ENCODE measurements at regions not wholly inside any gene's neighbourhood (a gene's known extent, or its start where the extent isn't known, plus 50 kb on each side); places are given as distances from the start of the nearest gene placed in this dataset.

DNA sequence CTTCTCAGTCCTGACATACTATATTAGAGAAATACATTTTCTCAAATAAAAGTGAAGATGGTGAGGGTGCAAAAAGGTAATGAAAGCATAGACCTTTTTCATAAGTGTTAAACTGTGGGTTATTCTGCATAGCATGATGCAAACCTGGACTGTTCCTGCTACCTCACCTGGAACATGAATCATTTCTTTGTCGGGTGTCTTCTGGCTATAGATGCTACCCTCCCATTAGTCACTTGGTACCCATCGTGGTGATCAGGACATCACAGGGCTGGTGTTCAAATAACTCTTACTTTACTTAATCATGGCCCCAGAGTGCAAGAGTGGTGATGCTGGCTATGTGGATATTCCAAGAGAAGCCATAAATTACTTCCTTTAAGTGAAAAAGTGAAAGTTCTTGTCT, 264.7 kb upstream of the AGA start:
- H3K9me3 ChIP-seq (ENCODE audit: control insufficient read depth in 1 of 2, insufficient read depth in 1 of 2, low read depth in 1 of 2, low read length in 2 of 2) = no peaks in the 10 kb centered on the region
- H3K9me2 ChIP-seq (ENCODE audit: insufficient read depth) = no peaks in the 10 kb centered on the region
- no peaks in the 10 kb centered on the region for H4K20me1 ChIP-seq (ENCODE audit: insufficient read depth)
- no peak for TF ChIP-seq EZH2phosphoT487 (IDR thresholded peaks at IDR 0.05; ENCODE audit: borderline replicate concordance)
- TF ChIP-seq FOSL1 (IDR thresholded peaks at IDR 0.05; ENCODE audit: low read depth) = no peak
- TF ChIP-seq, protein P1, sequence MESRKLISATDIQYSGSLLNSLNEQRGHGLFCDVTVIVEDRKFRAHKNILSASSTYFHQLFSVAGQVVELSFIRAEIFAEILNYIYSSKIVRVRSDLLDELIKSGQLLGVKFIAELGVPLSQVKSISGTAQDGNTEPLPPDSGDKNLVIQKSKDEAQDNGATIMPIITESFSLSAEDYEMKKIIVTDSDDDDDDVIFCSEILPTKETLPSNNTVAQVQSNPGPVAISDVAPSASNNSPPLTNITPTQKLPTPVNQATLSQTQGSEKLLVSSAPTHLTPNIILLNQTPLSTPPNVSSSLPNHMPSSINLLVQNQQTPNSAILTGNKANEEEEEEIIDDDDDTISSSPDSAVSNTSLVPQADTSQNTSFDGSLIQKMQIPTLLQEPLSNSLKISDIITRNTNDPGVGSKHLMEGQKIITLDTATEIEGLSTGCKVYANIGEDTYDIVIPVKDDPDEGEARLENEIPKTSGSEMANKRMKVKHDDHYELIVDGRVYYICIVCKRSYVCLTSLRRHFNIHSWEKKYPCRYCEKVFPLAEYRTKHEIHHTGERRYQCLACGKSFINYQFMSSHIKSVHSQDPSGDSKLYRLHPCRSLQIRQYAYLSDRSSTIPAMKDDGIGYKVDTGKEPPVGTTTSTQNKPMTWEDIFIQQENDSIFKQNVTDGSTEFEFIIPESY (IDR thresholded peaks at IDR 0.05; ENCODE audit: extremely low read depth, insufficient replicate concordance, low read length) = no peak
- TF ChIP-seq SP1 (IDR thresholded peaks at IDR 0.05; ENCODE audit: low read depth) = no peak
- no peak for TF ChIP-seq SIN3A (IDR thresholded peaks at IDR 0.05; ENCODE audit: low read depth)
- TF ChIP-seq YY1 (IDR thresholded peaks at IDR 0.05; ENCODE audit: extremely low read depth, insufficient replicate concordance, low read depth, low read length) = no peak
- TF ChIP-seq EGR1 (IDR thresholded peaks at IDR 0.05; ENCODE audit: low read depth) = no peak
- TF ChIP-seq ELF1 (IDR thresholded peaks at IDR 0.05; ENCODE audit: borderline replicate concordance, low read depth) = no peak
- no peak for TF ChIP-seq TCF7L2 (IDR thresholded peaks at IDR 0.05; ENCODE audit: borderline replicate concordance, extremely low read depth, insufficient read depth, insufficient read length)
- TF ChIP-seq JUND (IDR thresholded peaks at IDR 0.05) = no peak
- no peak for TF ChIP-seq CEBPB (IDR thresholded peaks at IDR 0.05; ENCODE audit: low read depth)
- TF ChIP-seq, protein P2, sequence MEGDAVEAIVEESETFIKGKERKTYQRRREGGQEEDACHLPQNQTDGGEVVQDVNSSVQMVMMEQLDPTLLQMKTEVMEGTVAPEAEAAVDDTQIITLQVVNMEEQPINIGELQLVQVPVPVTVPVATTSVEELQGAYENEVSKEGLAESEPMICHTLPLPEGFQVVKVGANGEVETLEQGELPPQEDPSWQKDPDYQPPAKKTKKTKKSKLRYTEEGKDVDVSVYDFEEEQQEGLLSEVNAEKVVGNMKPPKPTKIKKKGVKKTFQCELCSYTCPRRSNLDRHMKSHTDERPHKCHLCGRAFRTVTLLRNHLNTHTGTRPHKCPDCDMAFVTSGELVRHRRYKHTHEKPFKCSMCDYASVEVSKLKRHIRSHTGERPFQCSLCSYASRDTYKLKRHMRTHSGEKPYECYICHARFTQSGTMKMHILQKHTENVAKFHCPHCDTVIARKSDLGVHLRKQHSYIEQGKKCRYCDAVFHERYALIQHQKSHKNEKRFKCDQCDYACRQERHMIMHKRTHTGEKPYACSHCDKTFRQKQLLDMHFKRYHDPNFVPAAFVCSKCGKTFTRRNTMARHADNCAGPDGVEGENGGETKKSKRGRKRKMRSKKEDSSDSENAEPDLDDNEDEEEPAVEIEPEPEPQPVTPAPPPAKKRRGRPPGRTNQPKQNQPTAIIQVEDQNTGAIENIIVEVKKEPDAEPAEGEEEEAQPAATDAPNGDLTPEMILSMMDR (IDR thresholded peaks at IDR 0.05 in 2 of 3, conservative IDR thresholded peaks at IDR 0.05 in 1 of 3; ENCODE audit: borderline replicate concordance in 1 of 3, insufficient read depth in 1 of 3, low read depth in 2 of 3, low read length in 2 of 3) = no peak
- TF ChIP-seq ZNF274 (IDR thresholded peaks at IDR 0.05; ENCODE audit: low read depth, low read length) = no peak
- TF ChIP-seq, protein P3, sequence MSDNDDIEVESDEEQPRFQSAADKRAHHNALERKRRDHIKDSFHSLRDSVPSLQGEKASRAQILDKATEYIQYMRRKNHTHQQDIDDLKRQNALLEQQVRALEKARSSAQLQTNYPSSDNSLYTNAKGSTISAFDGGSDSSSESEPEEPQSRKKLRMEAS (IDR thresholded peaks at IDR 0.05) = no peak
- TF ChIP-seq POLR2AphosphoS5 (IDR thresholded peaks at IDR 0.05; ENCODE audit: low read depth, low read length) = no peak
- H3K79me2 ChIP-seq (ENCODE audit: insufficient read depth, low read length) = no peaks in the 10 kb centered on the region
- DNase-seq (ENCODE audit: low read depth, low spot score) = no peak
- no peak overlapping the region for H3K4me2 ChIP-seq (ENCODE audit: low read length)
- H3K4me3 ChIP-seq (replicated peaks in 1 of 2; ENCODE audit: low read depth in 1 of 2, low read length in 2 of 2) = no peak overlapping the region
- no peaks in the 10 kb centered on the region for H3K27me3 ChIP-seq (ENCODE audit: insufficient read depth, low read length)
- RAD21 ChIA-PET (ENCODE audit: low non-redundant PET in 1 of 2, low total read pairs in 2 of 2, uncharacterized antibody in 2 of 2, unreplicated experiment in 2 of 2) = no interaction called here
- no peaks in the 10 kb centered on the region for H3K36me3 ChIP-seq (ENCODE audit: control insufficient read depth in 1 of 2, insufficient read depth in 2 of 2, low read length in 2 of 2)
- no peak overlapping the region for H3K27ac ChIP-seq (ENCODE audit: low read depth, low read length)
- BruUV-seq (replicated peaks) = no TSS peak
- no peak for ATAC-seq
- CTCF ChIA-PET = no interaction called here
- no peaks in the 10 kb centered on the region for H3K4me1 ChIP-seq (ENCODE audit: control insufficient read depth in 1 of 2, insufficient read depth in 2 of 2, low read length in 2 of 2)
- H3K9ac ChIP-seq (ENCODE audit: low read length) = no peak overlapping the region
- POLR2A ChIA-PET = no interaction called here
- intact Hi-C loops (cut with micrococcal nuclease) = no loop called here
- H2AFZ ChIP-seq (ENCODE audit: low read depth, low read length, poor library complexity, severe bottlenecking) = no peak overlapping the region

All from HCT116 (cell line).